WTC11 (cell line): ENCODE measurements at regions not wholly inside any gene's neighbourhood (a gene's known extent, or its start where the extent isn't known, plus 50 kb on each side); places are given as distances from the start of the nearest gene placed in this dataset.

Experiments
- ATAC-seq: fragments of 200-7000 bp; cut with Tn5 transposase; 2 replicates; pipeline ENCODE4 v1.10.0; 2021; ENCODE audit warnings: mild to moderate bottlenecking, moderate library complexity
- CTCF ChIA-PET: fragments of 300-600 bp; sonication (Branson Sonifier 250); formaldehyde crosslinking; loops from one replicate; lab custom pipeline; 2021; ENCODE audit warnings: antibody characterized with exemption; lab: Charles Lee
- POLR2A ChIA-PET: fragments of 350-600 bp; sonication (Branson Sonifier 250); formaldehyde crosslinking; loops from one replicate; lab custom pipeline; 2021; ENCODE audit warnings: antibody characterized with exemption; lab: Charles Lee
- DNase-seq: peaks from one replicate; pipeline ENCODE4 v3.0.0; 2021; ENCODE audit warnings: low spot score
- H3K27ac Mint-ChIP-seq: 2 replicates; pipeline ENCODE4 v1.8.0; 2021; ENCODE audit warnings: mixed read lengths
- H3K27me3 Mint-ChIP-seq: 2 replicates; pipeline ENCODE4 v1.8.0; 2021; ENCODE audit warnings: low read depth, mild to moderate bottlenecking, moderate library complexity, mixed read lengths
- H3K36me3 Mint-ChIP-seq: 2 replicates; pipeline ENCODE4 v1.8.0; 2021; ENCODE audit warnings: mixed read lengths
- H3K4me1 Mint-ChIP-seq: 2 replicates; pipeline ENCODE4 v1.8.0; 2022; ENCODE audit warnings: mixed read lengths
- H3K4me3 Mint-ChIP-seq: 2 replicates; pipeline ENCODE4 v1.8.0; 2021; ENCODE audit warnings: mild to moderate bottlenecking, moderate library complexity, mixed read lengths
- H3K9me3 Mint-ChIP-seq: 2 replicates; pipeline ENCODE4 v1.8.0; 2021; ENCODE audit warnings: mixed read lengths
- E2F4 ChIP-seq: sonication (generic); formaldehyde crosslinking; IDR thresholded peaks from 2 replicates; pipeline ENCODE4 v1.8.1; 2022; ENCODE audit warnings: low read depth, mild to moderate bottlenecking, moderate library complexity, missing genetic modification reagents, borderline replicate concordance
- ERG ChIP-seq: fragments of 250-450 bp; sonication (Bioruptor Pico); IDR thresholded peaks from 2 replicates; pipeline ENCODE4 v1.8.0; 2021; ENCODE audit warnings: mild to moderate bottlenecking
- FOXP1 ChIP-seq: sonication (generic); formaldehyde crosslinking; IDR thresholded peaks from 2 replicates; pipeline ENCODE4 v1.8.0; 2022; ENCODE audit warnings: missing genetic modification reagents, mild to moderate bottlenecking, moderate library complexity, borderline replicate concordance
- HMGA2 ChIP-seq: fragments of 250-450 bp; sonication (Bioruptor Pico); IDR thresholded peaks from 2 replicates; pipeline ENCODE4 v1.4.0; 2021; ENCODE audit warnings: mild to moderate bottlenecking, moderate library complexity
- IRF2 ChIP-seq: sonication (generic); formaldehyde crosslinking; IDR thresholded peaks from 2 replicates; pipeline ENCODE4 v1.8.0; 2022; ENCODE audit warnings: low read depth, missing genetic modification reagents, borderline replicate concordance
- MLX ChIP-seq: sonication (generic); formaldehyde crosslinking; IDR thresholded peaks from 2 replicates; pipeline ENCODE4 v1.8.1; 2023; ENCODE audit warnings: mild to moderate bottlenecking, missing genetic modification reagents, moderate library complexity
- NFATC4 ChIP-seq: fragments of 250-450 bp; sonication (Bioruptor Pico); IDR thresholded peaks from 2 replicates; pipeline ENCODE4 v1.9.0; 2021; ENCODE audit warnings: mild to moderate bottlenecking
- NFE2L1 ChIP-seq: sonication (generic); formaldehyde crosslinking; IDR thresholded peaks from 2 replicates; pipeline ENCODE4 v1.8.1; 2023; ENCODE audit warnings: missing genetic modification reagents
- OVOL2 ChIP-seq: fragments of 250-450 bp; sonication (Bioruptor Pico); IDR thresholded peaks from 2 replicates; pipeline ENCODE4 v1.9.0; 2021; ENCODE audit warnings: mild to moderate bottlenecking, borderline replicate concordance
- STAT6 ChIP-seq: sonication (generic); formaldehyde crosslinking; conservative IDR thresholded peaks from 2 replicates; pipeline ENCODE4 v1.8.1; 2023; ENCODE audit warnings: mild to moderate bottlenecking, low read depth, missing genetic modification reagents, moderate library complexity
- ZNF281 ChIP-seq: sonication (generic); formaldehyde crosslinking; IDR thresholded peaks from 2 replicates; pipeline ENCODE4 v1.8.0; 2023; ENCODE audit warnings: mild to moderate bottlenecking, missing genetic modification reagents
- ZNF317 ChIP-seq: sonication (generic); formaldehyde crosslinking; IDR thresholded peaks from 2 replicates; pipeline ENCODE4 v1.8.1; 2023; ENCODE audit warnings: low read depth, mild to moderate bottlenecking, moderate library complexity, missing genetic modification reagents, borderline replicate concordance
- ZNF396 ChIP-seq: fragments of 250-450 bp; sonication (Bioruptor Pico); IDR thresholded peaks from 2 replicates; pipeline ENCODE4 v1.8.0; 2021; ENCODE audit warnings: mild to moderate bottlenecking, moderate library complexity, borderline replicate concordance

- CTCF ChIA-PET, result interaction anchor here (1.0 to 1.4 kb wide), 4 partner anchors 32 to 628 kb away, joined by 3 to 5 read pairs (median 3); no protein-coding TSS in a partner anchor
- POLR2A ChIA-PET, result no interaction called here
- DNase-seq, result peak; percentile 72
- H3K4me1 Mint-ChIP-seq, result peaks cover 32% of the 10 kb centered on the region
- no peak overlapping the region; the same call in 1 of the 2 replicates for H3K27ac Mint-ChIP-seq
- peak; percentile 81 for ATAC-seq
- H3K27me3 Mint-ChIP-seq, result no peaks in the 10 kb centered on the region
- no peak overlapping the region for H3K4me3 Mint-ChIP-seq
- H3K9me3 Mint-ChIP-seq, result peaks cover 23% of the 10 kb centered on the region
- H3K36me3 Mint-ChIP-seq, result peaks cover 23% of the 10 kb centered on the region
- TF ChIP-seq STAT6 (CRISPR knock-in tag) (no peak), E2F4 (CRISPR knock-in tag) (no peak), IRF2 (CRISPR knock-in tag) (no peak), ZNF317 (CRISPR knock-in tag) (no peak), NFE2L1 (no peak), ZNF281 (CRISPR knock-in tag) (no peak)
- TF ChIP-seq, all 79 proteins: peak for 0
Measured at GRCh38 chr2:67215214-67216055, 181.7 kb upstream of the ETAA1 start.

GRCh38 chr2:67216103-67216502, 181.0 kb upstream of the ETAA1 start:
- TF ChIP-seq NFATC4, result no peak
- no peak for TF ChIP-seq E2F4 (CRISPR knock-in tag)
- TF ChIP-seq ERG (CRISPR knock-in tag), result no peak
- TF ChIP-seq OVOL2 (CRISPR knock-in tag), result no peak
- TF ChIP-seq MLX (CRISPR knock-in tag), result no peak
- no peak for TF ChIP-seq ZNF396 (CRISPR knock-in tag)
- no peak for TF ChIP-seq FOXP1 (CRISPR knock-in tag)
- no peak for TF ChIP-seq HMGA2 (CRISPR knock-in tag)
- TF ChIP-seq, all 79 proteins: peak for 0
- Mint-ChIP-seq H3K4me1 (peaks cover 32% of the 10 kb centered on the region), H3K27ac (no peak overlapping the region), H3K9me3 (peaks cover 23% of the 10 kb centered on the region), H3K4me3 (no peak overlapping the region), H3K36me3 (peaks cover 23% of the 10 kb centered on the region), H3K27me3 (no peaks in the 10 kb centered on the region)
- ATAC-seq (no peak), DNase-seq (no peak)
- ChIA-PET POLR2A (no interaction called here), CTCF (interaction anchor here (1.1 to 1.4 kb wide), 2 partner anchors 434 to 629 kb away, joined by 3 to 5 read pairs; no protein-coding TSS in a partner anchor)
